HL-60 (cell line): ENCODE measurements at regions not wholly inside any gene's neighbourhood (a gene's known extent, or its start where the extent isn't known, plus 50 kb on each side); places are given as distances from the start of the nearest gene placed in this dataset.

Experiments used
- DNase-seq, 2 experiments: peaks; one replicate each; pipeline ENCODE4 v3.0.0-alpha.2; 2010 to 2020; ENCODE audit warnings: low read depth in 1 of 2, low spot score in 1 of 2
- H3K27ac ChIP-seq: fragments of 250-450 bp; sonication (Bioruptor Pico); replicated peaks from 2 replicates; pipeline ENCODE4 v1.5.1; 2020; ENCODE audit warnings: mild to moderate bottlenecking, moderate library complexity
- H3K27me3 ChIP-seq: fragments of 250-450 bp; sonication (Bioruptor Pico); 2 replicates; pipeline ENCODE4 v1.5.1; 2021; ENCODE audit warnings: mild to moderate bottlenecking, moderate library complexity; ENCODE audit not compliant: insufficient read depth, poor library complexity, severe bottlenecking
- H3K4me3 ChIP-seq: replicated peaks from 2 replicates; pipeline ENCODE4 v1.5.1; 2011; ENCODE audit warnings: mild to moderate bottlenecking, control low read depth, low read length; ENCODE audit not compliant: insufficient read depth
- CTCF ChIP-seq: IDR thresholded peaks from one replicate; pipeline ENCODE4 v1.5.1; 2011; ENCODE audit warnings: low read length, control low read depth, inconsistent platforms; ENCODE audit not compliant: insufficient read depth
- GABPA ChIP-seq: IDR thresholded peaks from 2 replicates; pipeline ENCODE4 v1.6.1; 2012; ENCODE audit warnings: low read depth
- POLR2AphosphoS5 ChIP-seq: IDR thresholded peaks from 2 replicates; pipeline ENCODE4 v1.6.1; 2012; ENCODE audit warnings: low read depth
- SPI1 ChIP-seq: IDR thresholded peaks from 2 replicates; pipeline ENCODE4 v1.6.1; 2012; ENCODE audit warnings: low read depth, mild to moderate bottlenecking, borderline replicate concordance
- TF ChIP-seq, protein P1 (sequence below): IDR thresholded peaks from 2 replicates; pipeline ENCODE4 v1.6.1; 2012; ENCODE audit warnings: low read depth; ENCODE audit not compliant: insufficient replicate concordance

- TF ChIP-seq, protein P1, sequence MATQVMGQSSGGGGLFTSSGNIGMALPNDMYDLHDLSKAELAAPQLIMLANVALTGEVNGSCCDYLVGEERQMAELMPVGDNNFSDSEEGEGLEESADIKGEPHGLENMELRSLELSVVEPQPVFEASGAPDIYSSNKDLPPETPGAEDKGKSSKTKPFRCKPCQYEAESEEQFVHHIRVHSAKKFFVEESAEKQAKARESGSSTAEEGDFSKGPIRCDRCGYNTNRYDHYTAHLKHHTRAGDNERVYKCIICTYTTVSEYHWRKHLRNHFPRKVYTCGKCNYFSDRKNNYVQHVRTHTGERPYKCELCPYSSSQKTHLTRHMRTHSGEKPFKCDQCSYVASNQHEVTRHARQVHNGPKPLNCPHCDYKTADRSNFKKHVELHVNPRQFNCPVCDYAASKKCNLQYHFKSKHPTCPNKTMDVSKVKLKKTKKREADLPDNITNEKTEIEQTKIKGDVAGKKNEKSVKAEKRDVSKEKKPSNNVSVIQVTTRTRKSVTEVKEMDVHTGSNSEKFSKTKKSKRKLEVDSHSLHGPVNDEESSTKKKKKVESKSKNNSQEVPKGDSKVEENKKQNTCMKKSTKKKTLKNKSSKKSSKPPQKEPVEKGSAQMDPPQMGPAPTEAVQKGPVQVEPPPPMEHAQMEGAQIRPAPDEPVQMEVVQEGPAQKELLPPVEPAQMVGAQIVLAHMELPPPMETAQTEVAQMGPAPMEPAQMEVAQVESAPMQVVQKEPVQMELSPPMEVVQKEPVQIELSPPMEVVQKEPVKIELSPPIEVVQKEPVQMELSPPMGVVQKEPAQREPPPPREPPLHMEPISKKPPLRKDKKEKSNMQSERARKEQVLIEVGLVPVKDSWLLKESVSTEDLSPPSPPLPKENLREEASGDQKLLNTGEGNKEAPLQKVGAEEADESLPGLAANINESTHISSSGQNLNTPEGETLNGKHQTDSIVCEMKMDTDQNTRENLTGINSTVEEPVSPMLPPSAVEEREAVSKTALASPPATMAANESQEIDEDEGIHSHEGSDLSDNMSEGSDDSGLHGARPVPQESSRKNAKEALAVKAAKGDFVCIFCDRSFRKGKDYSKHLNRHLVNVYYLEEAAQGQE: no peak
- TF ChIP-seq GABPA (no peak), CTCF (no peak), POLR2AphosphoS5 (no peak), SPI1 (no peak)
- H3K27me3 ChIP-seq: no peaks in the 10 kb centered on the region
- no peak overlapping the region for H3K27ac ChIP-seq
- no peak for DNase-seq
- H3K4me3 ChIP-seq: no peak overlapping the region
These were observed 75.9 kb downstream of the C16orf95 start for GRCh38 chr16:87241137-87241771.

- Histone ChIP-seq H3K27ac (no peak overlapping the region), H3K4me3 (no peak overlapping the region), H3K27me3 (no peaks in the 10 kb centered on the region)
- DNase-seq: no peak
- TF ChIP-seq, protein P1: no peak
- TF ChIP-seq GABPA: no peak
- no peak for TF ChIP-seq CTCF
- TF ChIP-seq SPI1: no peak
- no peak for TF ChIP-seq POLR2AphosphoS5
These were observed 73.7 kb downstream of the C16orf95 start for GRCh38 chr16:87243478-87243877.

GRCh38 chr16:87244636-87245197 is 72.5 kb downstream of the C16orf95 start:
- no peak overlapping the region for H3K27ac ChIP-seq
- DNase-seq: no peak
- H3K27me3 ChIP-seq: no peaks in the 10 kb centered on the region
- H3K4me3 ChIP-seq: no peak overlapping the region
- TF ChIP-seq SPI1 (no peak), POLR2AphosphoS5 (no peak), CTCF (no peak), GABPA (no peak)
- TF ChIP-seq, protein P1: no peak
